Right lobe of liver (tissue), 4 donors: ENCODE measurements at regions not wholly inside any gene's neighbourhood (a gene's known extent, or its start where the extent isn't known, plus 50 kb on each side); places are given as distances from the start of the nearest gene placed in this dataset.

Source experiments
- POLR2A ChIP-seq: fragments of 450-650 bp; IDR thresholded peaks from one replicate; pipeline ENCODE4 v1.6.1; 2017; ENCODE audit warnings: antibody characterized with exemption, mild to moderate bottlenecking
- TF ChIP-seq, protein P1 (sequence below), 4 donors: fragments of 200-600 bp in 3 of 4; fragments of 450-650 bp in 1 of 4; IDR thresholded peaks; one replicate each; pipeline versions ENCODE4 v1.5.1 to v1.8.0; 2016 to 2022; ENCODE audit warnings: antibody characterized with exemption in 4 of 4, mild to moderate bottlenecking in 2 of 4
- donor health status: DM: no; HTN: no; CAD: no.
- donor health status: DM: no; HTN: no; CAD: no.
- donor health status: DM: no; HTN: yes; CAD: no.

DNA sequence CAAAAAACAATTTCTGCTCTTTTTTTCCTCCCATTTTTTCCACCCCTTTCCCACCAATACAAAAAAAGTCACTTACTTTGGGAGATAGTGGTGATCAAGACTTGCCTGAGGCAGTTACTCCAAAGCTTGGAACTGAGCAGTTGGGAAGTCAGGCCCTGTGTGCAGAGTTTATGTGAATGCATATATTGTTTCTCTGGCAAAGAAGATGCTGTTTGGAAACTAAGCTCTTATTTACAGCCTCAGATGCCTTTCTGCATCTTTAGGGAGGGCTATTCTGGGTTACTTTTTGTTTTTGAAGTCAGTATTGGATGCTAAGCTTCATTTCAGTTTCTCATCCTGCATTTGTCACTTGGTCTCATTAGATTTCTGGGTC, 136.3 kb downstream of the ZNF330 start:
- TF ChIP-seq, protein P1, sequence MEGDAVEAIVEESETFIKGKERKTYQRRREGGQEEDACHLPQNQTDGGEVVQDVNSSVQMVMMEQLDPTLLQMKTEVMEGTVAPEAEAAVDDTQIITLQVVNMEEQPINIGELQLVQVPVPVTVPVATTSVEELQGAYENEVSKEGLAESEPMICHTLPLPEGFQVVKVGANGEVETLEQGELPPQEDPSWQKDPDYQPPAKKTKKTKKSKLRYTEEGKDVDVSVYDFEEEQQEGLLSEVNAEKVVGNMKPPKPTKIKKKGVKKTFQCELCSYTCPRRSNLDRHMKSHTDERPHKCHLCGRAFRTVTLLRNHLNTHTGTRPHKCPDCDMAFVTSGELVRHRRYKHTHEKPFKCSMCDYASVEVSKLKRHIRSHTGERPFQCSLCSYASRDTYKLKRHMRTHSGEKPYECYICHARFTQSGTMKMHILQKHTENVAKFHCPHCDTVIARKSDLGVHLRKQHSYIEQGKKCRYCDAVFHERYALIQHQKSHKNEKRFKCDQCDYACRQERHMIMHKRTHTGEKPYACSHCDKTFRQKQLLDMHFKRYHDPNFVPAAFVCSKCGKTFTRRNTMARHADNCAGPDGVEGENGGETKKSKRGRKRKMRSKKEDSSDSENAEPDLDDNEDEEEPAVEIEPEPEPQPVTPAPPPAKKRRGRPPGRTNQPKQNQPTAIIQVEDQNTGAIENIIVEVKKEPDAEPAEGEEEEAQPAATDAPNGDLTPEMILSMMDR (IDR thresholded peaks at IDR 0.05): no peak
- no peak for TF ChIP-seq POLR2A
